Activated CD8-positive, alpha-beta memory T cell treated with anti-CD3 and anti-CD28 coated beads for 48 hours (primary cell): ENCODE measurements at regions not wholly inside any gene's neighbourhood (a gene's known extent, or its start where the extent isn't known, plus 50 kb on each side); places are given as distances from the start of the nearest gene placed in this dataset.

Experiments
- DNase-seq, 3 experiments: peaks; one replicate each; pipeline ENCODE4 v3.0.0-alpha.2; 2020; ENCODE audit warnings: low read depth in 2 of 3, low spot score in 2 of 3

GRCh38 chr9:100937382-100937781 is 91.1 kb upstream of the PLPPR1 start:
- DNase-seq, result no peak

GRCh38 chr9:100938507-100938906 is 90.0 kb upstream of the PLPPR1 start:
- no peak for DNase-seq

GRCh38 chr9:100939636-100940035 is 88.9 kb upstream of the PLPPR1 start:
- no peak for DNase-seq

- no peak for DNase-seq
These were observed 69.3 kb upstream of the PLPPR1 start for GRCh38 chr9:100959226-100959625.
